ENCODE measurements at regions not wholly inside any gene's neighbourhood (a gene's known extent, or its start where the extent isn't known, plus 50 kb on each side); places are given as distances from the start of the nearest gene placed in this dataset.
A peak's percentile ranks its signal among the peaks of the same experiment; 100 is the strongest.

DNA sequence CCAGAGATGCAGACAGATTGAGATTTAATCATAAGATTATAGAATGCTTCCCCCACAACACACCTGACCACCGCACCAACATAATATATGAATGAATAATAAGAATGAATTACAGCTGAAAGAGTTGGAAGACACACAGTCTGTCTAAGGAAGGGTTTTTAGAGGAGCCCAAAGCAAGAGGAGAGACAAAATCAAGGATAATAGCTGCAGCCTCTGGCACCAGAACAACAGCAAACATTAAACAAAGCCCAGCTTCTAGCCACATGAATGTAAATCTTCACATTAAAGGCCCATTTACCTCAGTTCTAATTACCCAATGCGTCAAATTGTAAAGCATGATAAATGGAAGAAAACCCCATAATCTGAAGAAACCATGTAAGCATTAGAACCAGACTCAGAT lies 133.9 kb downstream of the SPCS3 start:
- H2BK20ac ChIP-seq (ENCODE audit: low read depth, low read length, poor library complexity, severe bottlenecking) = no peak overlapping the region
- WGBS (ENCODE audit: extremely low coverage, insufficient read length, low lambda C conversion rate) = no CpG with 5 or more reads among the region's 2 CpGs
- DNase-seq = no peak
- no peak overlapping the region for H4K91ac ChIP-seq (ENCODE audit: insufficient read length, low read depth, low read length)
- H3K4me1 Mint-ChIP-seq = peaks cover 5 to 8% of the 10 kb centered on the region in 2 experiments
- no peak overlapping the region for H2AK5ac ChIP-seq (ENCODE audit: insufficient read length, low read length)
- no peak overlapping the region for H2BK12ac ChIP-seq (ENCODE audit: insufficient read length, low read depth, low read length)
- no peaks in the 10 kb centered on the region; a peak in 1 of 5 replicates for H3K9me3 Mint-ChIP-seq
- H3K27me3 ChIP-seq (ENCODE audit: insufficient read depth, low read length) = no peaks in the 10 kb centered on the region
- H2BK15ac ChIP-seq (ENCODE audit: low read depth, low read length) = no peak overlapping the region
- no peaks in the 10 kb centered on the region for H3K36me3 Mint-ChIP-seq (ENCODE audit: insufficient read depth in 1 of 3, low read depth in 3 of 3)
- H2BK5ac ChIP-seq (ENCODE audit: insufficient read length, low read length) = no peak overlapping the region
- no peak overlapping the region for H3K27ac ChIP-seq (ENCODE audit: insufficient read length, low read depth, low read length)
- H3K4me1 ChIP-seq (ENCODE audit: insufficient read depth, low read length) = no peaks in the 10 kb centered on the region
- TF ChIP-seq, protein P1, sequence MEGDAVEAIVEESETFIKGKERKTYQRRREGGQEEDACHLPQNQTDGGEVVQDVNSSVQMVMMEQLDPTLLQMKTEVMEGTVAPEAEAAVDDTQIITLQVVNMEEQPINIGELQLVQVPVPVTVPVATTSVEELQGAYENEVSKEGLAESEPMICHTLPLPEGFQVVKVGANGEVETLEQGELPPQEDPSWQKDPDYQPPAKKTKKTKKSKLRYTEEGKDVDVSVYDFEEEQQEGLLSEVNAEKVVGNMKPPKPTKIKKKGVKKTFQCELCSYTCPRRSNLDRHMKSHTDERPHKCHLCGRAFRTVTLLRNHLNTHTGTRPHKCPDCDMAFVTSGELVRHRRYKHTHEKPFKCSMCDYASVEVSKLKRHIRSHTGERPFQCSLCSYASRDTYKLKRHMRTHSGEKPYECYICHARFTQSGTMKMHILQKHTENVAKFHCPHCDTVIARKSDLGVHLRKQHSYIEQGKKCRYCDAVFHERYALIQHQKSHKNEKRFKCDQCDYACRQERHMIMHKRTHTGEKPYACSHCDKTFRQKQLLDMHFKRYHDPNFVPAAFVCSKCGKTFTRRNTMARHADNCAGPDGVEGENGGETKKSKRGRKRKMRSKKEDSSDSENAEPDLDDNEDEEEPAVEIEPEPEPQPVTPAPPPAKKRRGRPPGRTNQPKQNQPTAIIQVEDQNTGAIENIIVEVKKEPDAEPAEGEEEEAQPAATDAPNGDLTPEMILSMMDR (conservative IDR thresholded peaks at IDR 0.05) = no peak
- H3K27me3 Mint-ChIP-seq (ENCODE audit: low read depth) = no peaks in the 10 kb centered on the region
- H3K79me2 ChIP-seq (ENCODE audit: insufficient read depth, low read length) = no peaks in the 10 kb centered on the region
- H3K23me2 ChIP-seq (ENCODE audit: insufficient read length, low read depth, low read length, poor library complexity, severe bottlenecking) = no peaks in the 10 kb centered on the region
- H3K9ac ChIP-seq (ENCODE audit: extremely low read depth, insufficient read length, low read length) = no peak overlapping the region
- H3K56ac ChIP-seq (ENCODE audit: insufficient read length, low read depth, low read length) = no peak overlapping the region
- no peak overlapping the region for H3K4me2 ChIP-seq (ENCODE audit: insufficient read depth, insufficient read length, low read length)
- H4K8ac ChIP-seq (replicated peaks; ENCODE audit: insufficient read length, low read depth, low read length) = no peak overlapping the region
- H3K27ac Mint-ChIP-seq = no peak overlapping the region
- H3K9me3 ChIP-seq (ENCODE audit: control insufficient read depth, low read depth, low read length) = no peaks in the 10 kb centered on the region
- H2AFZ ChIP-seq (ENCODE audit: low read length) = peak overlapping the region; percentile 22
- H3K14ac ChIP-seq (ENCODE audit: insufficient read depth, low read length) = no peak overlapping the region
- H3T11ph ChIP-seq (ENCODE audit: low read length) = no peak overlapping the region
- no peak overlapping the region for H3K4me3 Mint-ChIP-seq
- no peak overlapping the region for H4K5ac ChIP-seq (ENCODE audit: insufficient read length, low read depth, low read length)
- H3K23ac ChIP-seq (ENCODE audit: insufficient read length, low read depth, low read length) = no peak overlapping the region
- no peaks in the 10 kb centered on the region for H4K20me1 ChIP-seq (ENCODE audit: control insufficient read depth, insufficient read depth, insufficient read length)
- no peaks in the 10 kb centered on the region for H3K79me1 ChIP-seq (ENCODE audit: insufficient read depth, low read depth, low read length, poor library complexity, severe bottlenecking)
- H3K4ac ChIP-seq (ENCODE audit: low read depth, low read length) = no peak overlapping the region
- H3K18ac ChIP-seq (ENCODE audit: insufficient read length, low read depth, low read length) = no peak overlapping the region
- H2BK120ac ChIP-seq (ENCODE audit: low read depth, low read length, poor library complexity, severe bottlenecking) = no peak overlapping the region
